OCI-M1 (cell line): ENCODE measurements at regions not wholly inside any gene's neighbourhood (a gene's known extent, or its start where the extent isn't known, plus 50 kb on each side); places are given as distances from the start of the nearest gene placed in this dataset.

ENCODE experiments used
- DNase-seq: peaks from one replicate; lab custom pipeline; 2025; lab: John Stamatoyannopoulos, UW

DNA sequence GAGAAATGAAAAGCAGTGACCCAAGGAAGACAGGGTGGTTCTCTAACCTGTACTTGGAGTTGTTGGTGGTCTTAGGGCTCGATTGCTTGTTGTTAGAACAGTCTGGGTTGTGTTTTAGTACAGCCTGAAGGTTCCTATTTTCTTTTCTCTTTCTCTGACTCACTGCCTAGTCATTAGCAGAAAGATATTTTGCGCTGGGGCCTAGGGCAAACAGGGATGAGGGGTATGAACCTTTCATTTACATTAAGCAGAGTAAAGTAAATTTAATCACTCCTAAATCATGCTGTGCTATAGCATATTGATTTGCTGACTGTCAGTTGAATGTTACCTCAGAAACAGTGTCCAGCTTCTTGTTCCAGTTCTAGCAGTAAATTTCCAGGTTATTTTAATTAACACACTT lies 197.2 kb downstream of the RWDD3 start:
- DNase-seq = no peak

DNA sequence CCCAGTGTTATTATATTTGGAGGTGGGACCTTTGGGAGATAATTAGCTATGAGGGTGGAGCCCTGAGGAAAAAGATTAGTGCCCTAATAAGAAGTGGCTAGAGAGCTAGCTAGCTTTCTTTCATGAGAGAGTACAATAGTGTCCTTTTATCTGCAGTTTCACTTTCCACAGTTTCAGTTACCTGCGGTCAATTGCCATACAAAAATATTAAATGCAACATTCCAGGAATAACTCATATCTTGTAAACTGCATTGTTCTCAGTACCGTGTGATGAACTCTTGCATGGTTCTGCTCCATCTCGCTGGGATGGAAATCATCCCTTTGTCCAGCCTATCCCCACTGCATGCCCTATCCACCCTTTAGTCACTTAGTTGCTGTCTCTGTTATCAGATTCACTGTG lies 201.6 kb downstream of the RWDD3 start:
- DNase-seq = no peak

DNA sequence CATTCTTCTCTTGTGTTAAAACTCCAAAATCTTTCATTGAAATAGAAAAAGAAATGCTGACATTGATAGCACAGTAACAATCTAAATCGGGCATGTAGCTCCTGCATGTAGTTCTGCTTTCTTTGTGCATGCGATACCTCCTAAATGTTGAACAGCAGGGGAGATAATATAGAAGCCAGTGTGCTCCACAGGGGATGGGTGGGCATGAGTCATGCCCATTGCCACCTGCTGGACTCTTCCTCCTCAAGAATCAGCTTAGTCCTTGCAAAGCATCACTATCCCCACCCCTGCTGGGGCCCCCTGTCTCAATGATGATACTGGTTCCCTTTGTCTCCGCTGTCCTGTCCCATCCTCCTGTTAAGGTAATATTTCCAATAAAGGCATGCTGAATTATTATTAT lies 203.0 kb downstream of the RWDD3 start:
- no peak for DNase-seq

DNA sequence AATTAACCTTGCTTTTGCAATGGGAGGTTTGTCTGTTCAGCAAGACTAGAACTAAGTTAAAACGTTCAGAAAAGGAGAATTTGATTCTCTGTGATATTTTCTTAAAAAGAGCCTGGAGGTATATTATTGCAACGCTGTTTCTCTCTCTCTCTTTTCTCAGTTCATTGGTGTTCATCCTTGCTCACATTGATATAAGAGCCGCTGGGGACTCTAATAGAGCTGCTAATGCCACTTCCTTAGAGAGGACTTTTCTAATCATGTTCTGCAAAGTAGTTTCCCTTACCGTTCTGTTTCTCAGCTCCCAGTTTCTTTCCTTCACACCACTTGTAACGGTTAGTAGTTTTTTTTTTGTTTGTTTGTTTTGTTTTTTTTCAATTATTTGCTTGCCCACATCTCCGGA lies 203.8 kb downstream of the RWDD3 start:
- DNase-seq = no peak

DNA sequence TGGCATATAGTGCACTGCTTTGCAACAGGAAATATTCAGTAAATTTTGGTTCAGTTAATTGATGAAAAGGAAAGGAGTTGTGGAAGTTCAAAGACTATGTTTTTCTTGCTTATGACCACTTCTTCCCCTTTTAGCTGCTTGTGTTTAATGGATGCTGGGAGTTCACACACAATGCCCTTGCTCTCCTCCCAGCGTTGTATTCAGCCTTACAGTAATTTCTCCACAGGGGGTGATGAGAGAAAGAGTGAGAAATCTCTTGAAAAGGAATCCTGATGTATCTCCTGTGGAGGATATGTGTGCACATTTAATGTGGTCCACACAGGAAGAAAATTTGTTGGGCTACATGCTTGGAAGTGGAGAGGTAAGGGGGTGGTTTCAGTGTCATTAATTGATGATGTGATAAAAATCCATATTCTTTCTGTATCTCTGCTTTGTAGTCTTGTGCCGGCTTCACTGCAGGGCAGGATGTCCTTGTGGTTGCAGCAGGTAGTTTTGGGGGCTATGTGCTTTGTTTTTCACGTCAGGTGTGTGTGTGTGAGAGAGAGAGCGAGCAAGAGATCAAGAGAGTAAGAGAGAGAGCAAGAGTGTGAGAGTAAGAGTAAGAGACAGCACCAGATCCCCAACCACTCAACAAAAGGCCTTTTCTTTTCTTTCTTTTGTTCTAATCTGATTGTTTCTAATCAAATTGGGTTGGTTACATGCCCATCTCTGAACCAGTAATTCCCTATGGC lies 204.4 kb downstream of the RWDD3 start:
- no peak for DNase-seq

DNA sequence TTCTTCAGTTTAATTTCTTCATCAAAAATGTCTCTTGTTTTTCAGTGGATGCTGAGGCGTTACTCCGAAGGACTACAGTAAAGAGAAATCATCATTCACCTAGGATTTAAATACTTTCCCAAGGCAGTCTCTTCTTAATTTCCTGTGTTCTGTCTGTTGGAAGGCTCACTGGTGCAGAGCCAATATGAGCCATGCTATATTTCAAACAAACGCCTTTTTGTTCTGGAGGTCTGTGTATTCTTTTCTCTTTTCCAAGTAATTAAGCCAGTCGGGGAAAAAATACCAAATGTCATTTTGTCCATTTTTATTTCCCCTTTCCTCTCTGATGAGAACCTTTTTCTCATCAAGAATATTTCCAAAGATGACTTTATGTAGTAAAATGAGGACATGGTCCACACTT lies 206.5 kb downstream of the RWDD3 start:
- DNase-seq = no peak

DNA sequence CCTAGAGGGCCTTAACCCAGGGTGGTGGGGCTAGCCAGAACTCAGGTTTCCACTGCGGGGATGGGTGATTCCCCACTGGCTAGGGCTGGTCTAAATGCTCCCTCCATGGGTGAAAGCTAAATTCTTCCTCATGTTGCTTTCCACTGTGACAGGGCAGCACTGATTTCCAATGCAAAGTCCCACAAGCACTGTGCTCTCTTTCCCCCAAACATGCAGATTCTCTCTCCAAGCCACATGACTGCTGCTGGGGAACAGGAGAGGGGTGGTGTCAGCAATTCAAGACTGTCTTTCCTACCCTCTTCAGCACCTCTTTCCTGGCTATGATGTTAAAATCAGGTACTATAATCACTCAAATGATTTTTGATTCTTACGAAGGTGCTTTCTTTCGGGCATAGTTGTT lies 215.5 kb downstream of the RWDD3 start:
- DNase-seq = no peak

DNA sequence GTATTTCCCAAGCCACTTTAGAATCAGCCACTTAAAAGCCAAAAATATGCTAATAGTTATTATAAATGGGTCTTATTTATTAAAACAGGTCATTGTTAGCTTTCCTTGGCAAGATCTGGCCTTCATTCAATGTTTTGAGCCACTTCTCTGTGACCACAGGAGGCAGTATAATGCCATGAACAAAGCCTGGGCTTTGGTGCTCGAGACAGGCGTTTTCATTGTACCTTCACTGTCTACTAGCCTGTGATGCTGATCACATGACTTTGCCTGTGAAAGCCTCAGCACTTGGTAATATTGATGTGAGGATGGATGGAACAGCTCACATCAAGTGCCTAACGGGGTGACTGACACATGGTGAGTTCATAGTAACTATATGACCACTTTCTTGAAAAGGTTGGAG lies 217.0 kb downstream of the RWDD3 start:
- DNase-seq = peak; percentile 51

DNA sequence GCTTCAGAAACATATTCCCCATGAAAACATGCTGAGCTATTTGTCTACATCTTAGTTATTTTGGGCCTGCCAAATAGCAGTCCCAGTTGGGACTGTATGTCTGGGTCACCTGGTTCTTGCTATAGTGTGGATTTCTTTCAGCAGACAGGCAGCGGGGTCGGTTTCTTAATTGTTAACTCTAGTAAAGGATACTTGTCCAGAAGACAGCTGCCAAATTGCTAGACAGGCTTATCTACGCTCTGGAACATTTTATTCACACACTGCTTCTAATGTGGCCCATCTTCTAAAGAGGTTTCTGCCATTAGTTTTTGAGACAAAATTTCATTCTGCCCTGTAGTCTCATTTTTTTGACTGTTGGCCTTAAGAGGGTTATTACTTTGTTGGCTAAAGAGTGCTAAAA lies 217.9 kb downstream of the RWDD3 start:
- no peak for DNase-seq

DNA sequence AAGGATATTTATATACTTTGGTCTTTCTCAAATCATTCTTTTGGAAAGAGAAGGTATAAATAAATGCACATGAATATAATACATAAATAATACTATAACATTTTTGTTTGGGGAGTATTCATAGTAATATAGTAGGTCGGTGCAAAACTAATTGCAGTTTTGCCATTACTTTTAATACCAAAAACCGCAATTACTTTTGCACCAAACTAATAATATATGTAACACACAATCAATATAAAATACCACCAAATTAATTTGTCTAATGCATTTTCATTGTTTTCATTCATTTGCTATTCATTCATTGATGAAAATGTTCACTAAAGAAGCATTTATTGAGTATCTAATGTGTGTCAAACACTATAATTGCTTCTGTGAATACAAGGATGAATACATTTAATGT lies 219.0 kb downstream of the RWDD3 start:
- DNase-seq = no peak

DNA sequence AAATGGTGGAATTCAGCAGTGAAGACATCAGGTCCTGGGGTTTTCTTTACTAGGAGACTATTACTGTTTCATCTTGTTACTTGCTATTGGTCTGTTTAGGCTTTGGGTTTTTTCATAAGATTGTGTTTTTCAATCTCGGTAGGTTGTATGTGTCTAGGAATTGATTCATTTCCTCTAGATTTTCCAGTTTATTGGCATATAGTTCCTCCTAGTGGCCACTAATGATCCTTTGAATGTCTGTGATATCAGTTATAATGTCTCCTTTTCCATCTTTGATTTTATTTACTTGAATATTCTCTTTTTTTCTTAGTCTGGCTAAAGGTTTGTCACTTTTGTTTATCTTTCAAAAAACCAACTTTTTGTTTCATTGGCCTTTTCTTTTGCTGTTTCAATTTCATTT lies 233.0 kb downstream of the RWDD3 start:
- DNase-seq = peak; percentile 28

DNA sequence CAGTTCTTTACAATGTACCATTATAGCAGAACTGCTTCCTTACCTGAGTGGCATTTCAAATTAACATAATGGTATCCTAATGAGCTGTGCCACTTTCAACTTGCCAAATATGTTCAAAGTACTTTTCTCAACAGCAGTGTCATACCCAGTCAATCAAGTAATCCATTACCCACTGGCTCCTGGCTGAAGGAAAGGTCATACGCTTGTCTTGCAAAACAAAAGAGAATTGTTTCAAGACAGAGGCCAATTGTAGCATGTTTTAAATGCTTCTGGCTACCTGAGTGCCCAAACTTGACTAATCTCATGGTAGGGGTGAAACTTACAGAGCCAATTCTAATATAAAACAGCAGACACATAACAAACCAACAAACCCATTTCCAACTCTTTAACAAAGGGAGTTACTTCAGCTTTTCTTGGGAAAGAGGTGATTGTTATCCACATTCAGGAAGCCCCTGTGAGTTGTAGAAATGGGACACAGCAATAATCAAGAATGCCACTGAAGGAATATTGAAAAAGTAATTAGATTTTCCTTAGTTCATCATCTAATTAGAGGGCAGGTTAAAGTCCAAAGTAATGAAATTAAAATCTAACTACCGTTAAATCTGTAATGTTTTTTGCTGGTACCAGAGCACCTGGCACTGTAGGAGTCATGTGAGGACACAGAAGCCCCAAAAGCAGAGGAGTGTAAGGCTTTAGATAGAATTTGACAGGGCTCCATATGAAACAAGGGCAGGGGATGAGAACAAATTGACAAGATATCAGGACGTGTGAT lies 241.9 kb downstream of the RWDD3 start:
- DNase-seq = no peak

DNA sequence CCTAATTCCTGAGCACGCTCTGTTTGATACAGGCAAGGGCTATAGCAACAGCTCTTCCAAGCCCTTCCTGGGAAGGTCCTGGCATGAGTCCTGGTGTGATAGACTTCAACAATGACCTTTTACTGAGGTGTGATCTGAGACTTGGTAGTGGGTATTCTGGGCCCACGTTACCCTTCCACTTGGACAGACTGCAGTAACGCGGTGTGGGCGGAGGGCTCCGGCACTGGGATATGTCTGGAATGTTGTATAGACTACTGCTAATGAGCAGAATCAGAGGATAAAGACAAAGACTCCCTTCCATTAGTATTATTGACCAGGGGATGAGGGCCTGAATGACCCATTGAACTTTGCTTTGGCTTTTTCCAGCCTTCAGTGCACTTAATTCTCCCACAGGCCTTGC lies 262.3 kb downstream of the RWDD3 start:
- DNase-seq = no peak

DNA sequence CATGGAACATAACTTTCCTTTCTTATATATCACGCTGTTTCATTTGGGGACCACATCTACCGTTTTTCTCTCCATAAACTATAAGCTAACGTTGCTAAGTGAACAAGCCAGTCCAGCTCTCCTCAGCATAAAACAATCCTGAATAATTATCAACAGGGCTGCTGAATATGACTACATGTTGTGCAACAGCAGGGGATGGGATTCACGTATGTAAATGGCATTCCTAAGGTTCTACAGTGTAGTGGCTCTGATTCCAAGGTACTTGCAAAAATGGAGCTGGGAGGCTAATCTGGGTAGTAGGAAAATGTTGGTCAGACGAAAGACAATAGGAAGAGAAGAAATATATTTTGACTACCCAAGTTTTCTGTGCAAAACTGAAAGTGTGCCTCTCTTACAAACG lies 262.8 kb downstream of the RWDD3 start:
- DNase-seq = no peak

DNA sequence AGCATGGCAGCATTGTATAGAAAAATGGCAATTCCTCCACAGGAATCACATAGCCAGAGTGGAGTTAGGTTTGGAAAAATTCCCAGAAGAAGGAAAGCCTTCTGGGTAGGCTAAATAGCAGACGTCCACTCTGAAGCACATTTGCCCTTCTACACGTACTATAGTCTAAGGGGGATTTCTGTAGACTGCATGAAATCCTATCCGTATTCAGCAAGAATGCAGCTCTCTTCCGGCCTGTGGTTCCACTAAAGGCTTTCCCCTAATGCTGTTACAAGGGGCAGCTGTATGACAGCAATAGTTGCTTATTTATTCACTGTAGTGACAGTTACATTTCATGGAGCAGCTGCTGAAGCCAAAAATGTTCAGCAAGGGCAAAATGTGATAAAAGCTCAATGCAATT lies 263.6 kb downstream of the RWDD3 start:
- DNase-seq = no peak

DNA sequence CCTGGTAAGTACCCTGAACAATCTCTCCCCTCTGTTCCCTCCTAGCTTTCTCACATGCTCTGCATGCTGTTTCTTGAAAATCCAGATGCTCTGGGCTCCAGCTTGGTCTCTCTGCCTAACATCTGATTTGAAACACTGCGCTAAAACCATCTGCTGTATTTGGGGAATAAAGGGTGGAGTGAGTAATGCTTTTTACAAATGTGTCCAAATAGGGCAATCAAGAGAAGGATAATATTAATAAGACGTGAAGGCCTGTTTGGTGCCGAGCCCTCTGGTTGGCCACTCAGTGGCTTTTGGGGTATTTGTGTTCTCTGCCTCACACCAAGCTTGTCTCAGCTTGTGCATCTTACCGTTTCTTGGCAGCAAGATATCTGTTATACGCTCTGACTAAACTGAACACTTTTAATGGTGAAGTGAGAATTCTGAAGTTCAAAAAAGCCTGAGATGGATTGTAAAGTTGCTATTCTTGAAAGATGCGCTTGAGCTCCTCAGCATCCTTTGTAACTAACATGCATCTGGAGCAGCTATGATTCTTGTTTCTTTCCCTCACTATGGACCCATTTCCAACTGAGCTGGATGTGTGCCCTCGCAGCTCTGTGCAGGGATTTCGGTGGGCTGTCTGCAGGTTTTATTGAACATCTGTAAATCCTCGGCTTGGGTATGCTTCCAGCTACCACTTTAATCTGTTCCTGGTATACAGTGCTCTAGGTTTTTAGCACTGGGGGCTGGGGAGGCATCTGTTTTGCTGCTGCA lies 269.4 kb downstream of the RWDD3 start:
- no peak for DNase-seq

DNA sequence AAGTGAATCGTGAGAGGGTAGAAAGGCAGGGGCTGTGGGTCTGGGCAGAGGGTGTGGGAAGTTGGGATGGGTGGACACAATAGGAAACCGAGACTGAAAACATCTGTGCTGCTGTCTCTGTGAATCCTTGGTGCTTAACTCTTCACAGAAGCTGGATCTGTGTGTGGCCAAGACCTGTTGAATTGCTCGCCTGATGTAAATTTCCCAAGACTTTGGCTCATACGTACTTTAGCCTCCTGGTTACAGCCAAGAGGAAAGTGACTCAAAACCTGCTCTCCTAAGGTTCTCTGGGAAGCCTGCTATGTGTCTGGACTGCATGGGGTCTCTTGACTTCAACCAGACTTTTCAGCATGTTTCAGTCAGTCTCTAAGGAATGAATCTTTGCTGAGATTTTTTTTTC lies 270.3 kb downstream of the RWDD3 start:
- no peak for DNase-seq

DNA sequence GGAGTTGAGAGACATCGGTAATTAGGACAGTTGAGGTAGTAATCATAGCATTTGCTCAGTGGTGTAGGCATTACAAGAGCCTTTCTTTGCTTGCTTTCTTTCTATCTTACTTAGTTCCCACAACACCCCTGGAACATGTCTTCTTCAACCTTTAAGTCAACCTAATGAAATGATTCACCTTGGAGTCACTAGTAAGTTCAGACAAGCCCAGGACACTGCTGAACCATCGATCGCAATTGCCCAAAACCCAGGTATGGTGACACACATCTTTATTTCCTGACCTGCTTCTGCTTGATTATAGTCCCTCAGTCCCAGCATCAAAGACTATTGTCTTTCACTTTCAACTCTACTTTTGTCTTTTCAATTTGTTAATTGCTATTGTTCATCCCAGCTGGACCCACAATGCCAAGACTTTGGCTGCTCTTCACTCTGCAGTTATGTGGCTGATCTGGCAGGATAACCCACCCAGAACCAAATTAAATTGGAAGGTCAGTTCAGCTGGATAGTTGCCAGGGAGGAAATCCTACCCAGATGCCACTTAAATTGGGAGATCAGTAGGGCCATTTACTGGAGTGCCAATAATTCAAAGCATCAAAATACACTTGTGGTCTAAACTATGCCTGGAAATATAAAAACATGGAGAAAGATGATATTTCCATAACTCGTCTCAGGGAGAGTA lies 272.9 kb downstream of the RWDD3 start:
- no peak for DNase-seq

DNA sequence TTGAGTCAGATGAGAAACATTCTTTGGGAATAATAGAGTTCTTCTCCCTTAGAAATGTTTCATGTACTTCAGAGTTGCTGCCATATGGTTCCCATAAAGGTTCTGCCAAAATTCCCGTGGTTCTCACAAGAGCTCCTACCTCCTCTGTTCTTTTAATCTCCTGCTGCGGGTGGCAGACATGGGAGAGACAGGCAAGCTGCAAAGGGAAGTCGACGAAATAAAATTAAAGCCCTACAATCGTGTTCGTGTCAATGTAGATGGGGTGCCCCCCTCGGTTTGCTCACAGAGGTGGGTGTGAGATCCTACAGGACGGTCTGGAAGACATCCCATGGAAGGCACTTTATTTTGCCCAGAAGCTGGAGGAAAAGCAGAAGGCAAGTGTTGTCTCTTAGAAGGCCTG lies 276.0 kb downstream of the RWDD3 start:
- no peak for DNase-seq

DNA sequence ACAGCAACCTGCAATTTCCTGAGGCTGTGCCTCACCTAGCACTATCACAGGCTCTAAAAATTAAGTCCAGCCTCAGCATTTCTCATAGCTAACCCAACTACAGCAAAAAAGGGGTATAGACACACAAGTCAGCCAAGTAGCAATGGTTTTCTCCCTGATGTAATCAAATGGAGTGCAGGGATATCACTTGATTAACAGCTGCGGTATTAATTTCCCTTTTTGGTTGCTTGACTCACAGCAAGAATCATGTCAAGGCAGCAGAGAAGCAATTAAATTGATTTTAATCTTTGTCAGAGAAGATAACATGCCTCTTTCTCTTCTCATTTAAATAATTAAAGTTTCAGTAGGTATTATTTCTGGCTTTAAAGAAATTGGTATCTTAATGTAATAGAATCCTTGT lies 278.9 kb downstream of the RWDD3 start:
- DNase-seq = no peak

DNA sequence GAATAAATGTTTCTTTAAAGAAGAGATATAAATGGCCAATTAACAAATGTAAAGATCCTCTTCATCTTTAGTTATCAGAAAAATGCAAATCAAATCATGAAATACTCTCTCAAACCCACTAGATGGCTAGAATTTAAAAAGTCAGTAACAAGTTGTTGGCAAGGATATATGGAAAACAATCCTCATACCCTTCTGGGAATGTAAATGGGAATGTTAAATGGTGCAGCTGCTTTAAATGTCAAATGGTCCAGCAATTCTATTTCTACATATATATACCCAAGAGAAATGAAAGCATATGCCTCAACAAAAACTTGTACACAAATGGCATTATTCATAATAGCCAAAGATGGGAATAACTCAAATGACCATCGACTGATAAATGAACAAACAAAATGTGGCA lies 283.5 kb downstream of the RWDD3 start:
- DNase-seq = no peak

DNA sequence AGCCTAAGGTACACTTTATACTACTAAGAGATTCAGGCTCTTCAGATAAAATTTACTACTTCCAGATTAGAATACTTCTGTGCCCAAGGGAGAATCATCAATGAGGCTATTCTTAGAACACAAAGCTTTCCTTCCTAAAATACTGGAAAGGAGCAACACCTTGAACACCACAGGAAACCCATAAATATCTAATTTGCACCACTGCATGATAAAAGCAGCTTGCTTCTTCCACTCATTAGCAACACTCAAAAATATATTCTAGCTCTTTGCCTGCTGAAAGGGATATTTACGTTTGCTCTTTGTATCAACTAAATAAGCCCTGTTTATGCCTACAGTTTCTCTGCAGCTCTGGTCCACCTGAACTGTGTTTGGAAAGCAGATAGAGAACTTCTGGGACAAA lies 284.3 kb downstream of the RWDD3 start:
- DNase-seq = no peak

DNA sequence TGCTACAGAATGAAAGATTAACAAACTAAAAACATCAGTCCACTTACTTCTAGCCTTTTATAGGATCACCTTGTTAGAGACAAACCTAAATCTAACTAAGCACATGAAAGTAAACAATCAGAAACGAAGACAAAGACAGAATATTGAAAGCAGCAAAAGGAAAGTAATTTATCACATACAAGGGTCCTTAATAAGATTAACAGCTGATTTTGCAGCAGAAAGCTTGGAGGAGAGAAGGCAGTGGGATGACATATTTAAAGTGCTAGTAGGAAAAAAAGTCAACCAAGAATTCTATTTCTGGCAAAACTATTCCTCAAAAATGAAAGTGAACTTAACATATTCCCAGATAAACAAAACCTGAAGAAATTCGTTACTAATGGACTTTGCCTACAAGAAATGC lies 286.4 kb downstream of the RWDD3 start:
- no peak for DNase-seq
